ENCODE measurements at regions not wholly inside any gene's neighbourhood (a gene's known extent, or its start where the extent isn't known, plus 50 kb on each side); places are given as distances from the start of the nearest gene placed in this dataset.

- Histone ChIP-seq H3K23ac (ENCODE audit: low read depth, low read length) (no peak overlapping the region), H2AK9ac (replicated peaks; ENCODE audit: low read depth, low read length, poor library complexity) (no peak overlapping the region), H4K8ac (ENCODE audit: low read depth in 2 of 2, low read length in 2 of 2) (peak overlapping the region in 1 of 2 experiments; percentile 43; a peak in 1 of 4 replicates), H2AK5ac (ENCODE audit: low read depth, low read length) (no peak overlapping the region), H3K27ac (ENCODE audit: insufficient read depth, low read length) (no peak overlapping the region), H4K20me1 (ENCODE audit: insufficient read depth, low read length) (no peaks in the 10 kb centered on the region), H3K9me1 (ENCODE audit: insufficient read depth, low read length) (no peaks in the 10 kb centered on the region), H3K9ac (ENCODE audit: low read depth, low read length) (no peak overlapping the region), H3K4me1 (ENCODE audit: control insufficient read depth, insufficient read depth, low read length) (peaks cover 4% of the 10 kb centered on the region; the same call in 1 of the 2 replicates), H3K14ac (replicated peaks; ENCODE audit: low read depth, low read length) (no peak overlapping the region; the same call in 1 of the 2 replicates), H2BK20ac (ENCODE audit: low read depth, low read length) (no peak overlapping the region; the same call in 1 of the 2 replicates), H3K4ac (ENCODE audit: low read depth, low read length) (peak overlapping the region; percentile 30; the same call in 1 of the 2 replicates), H2BK120ac (ENCODE audit: low read depth, low read length) (peak overlapping the region; percentile 7), H3K56ac (ENCODE audit: extremely low read depth, insufficient read depth, low read length) (no peak overlapping the region), H3K79me1 (ENCODE audit: low read depth in 1 of 2, low read length in 2 of 2) (no peaks in the 10 kb centered on the region), H2BK15ac (ENCODE audit: low read depth, low read length) (no peak overlapping the region), H3K27me3 (ENCODE audit: control insufficient read depth, insufficient read depth, low read length) (no peaks in the 10 kb centered on the region), H2BK5ac (ENCODE audit: low read depth, low read length, poor library complexity, severe bottlenecking) (no peak overlapping the region), H4K5ac (ENCODE audit: low read depth, low read length) (no peak overlapping the region; the same call in 1 of the 2 replicates), H3K36me3 (ENCODE audit: control insufficient read depth, insufficient read depth, low read length) (no peaks in the 10 kb centered on the region), H4K91ac (ENCODE audit: insufficient read depth, low read depth, low read length) (peak overlapping the region; percentile 2; the same call in 1 of the 2 replicates), H3K9me3 (ENCODE audit: control insufficient read depth, insufficient read depth, low read length) (no peaks in the 10 kb centered on the region), H3K18ac (ENCODE audit: low read depth, low read length) (peak overlapping the region; percentile 1; the same call in 1 of the 2 replicates), H3K4me3 (ENCODE audit: insufficient read depth, low read depth, low read length) (no peak overlapping the region), H2AFZ (replicated peaks; ENCODE audit: low read length, poor library complexity) (peak overlapping the region; percentile 88), H3K4me2 (ENCODE audit: low read depth, low read length) (peak overlapping the region; percentile 33)
- intact Hi-C loops (cut with micrococcal nuclease) (no loop called here), in situ Hi-C loops (cut with MboI; ENCODE audit: low sequenced_read_pairs) (no loop called here), dilution Hi-C loops (cut with HindIII; ENCODE audit: low sequenced_read_pairs, unreplicated experiment) (no loop called here)
- peak; percentile 71 for ATAC-seq (ENCODE audit: low read depth)
- POLR2A ChIA-PET (ENCODE audit: unreplicated experiment) = no interaction called here
- CTCF ChIA-PET = no interaction called here
- TF ChIP-seq NFE2L2 (IDR thresholded peaks at IDR 0.05; ENCODE audit: low read depth, low read length) (no peak), BHLHE40 (IDR thresholded peaks at IDR 0.05; ENCODE audit: low read depth, low read length) (peak; percentile 43; the same call in 1 of the 2 replicates), RCOR1 (IDR thresholded peaks at IDR 0.05; ENCODE audit: insufficient replicate concordance, low read length) (no peak)
- no TSS peak for BruUV-seq (replicated peaks)
- WGBS, 2 experiments (ENCODE audit: extremely low coverage in 2 of 2, insufficient read length in 1 of 2) = 7% methylated on average over 3 of the region's 17 CpGs; no CpG with 5 or more reads in 1 of the 2 experiments
- DNase-seq = peak; percentile 33
Measured at GRCh38 chr6:163837691-163838431, 423.3 kb downstream of the QKI start.

All from IMR-90 (cell line).